ENCODE measurements at regions not wholly inside any gene's neighbourhood (a gene's known extent, or its start where the extent isn't known, plus 50 kb on each side); places are given as distances from the start of the nearest gene placed in this dataset.
"Not testable (repeated sequence)": the region's sequence is repeated elsewhere in the genome, so short reads cannot be mapped to it uniquely, and the experiment has no call there.

- Histone ChIP-seq H3K4me3 (ENCODE audit: low read length) (no peak overlapping the region), H3K27ac (ENCODE audit: low read length) (no peak overlapping the region), H3K4me1 (ENCODE audit: control insufficient read depth, insufficient read depth, low read length) (no peaks in the 10 kb centered on the region), H3K9me3 (ENCODE audit: control insufficient read depth, insufficient read depth, low read length) (no peaks in the 10 kb centered on the region), H3K36me3 (ENCODE audit: control insufficient read depth, insufficient read depth, low read length) (no peaks in the 10 kb centered on the region), H3K27me3 (ENCODE audit: control insufficient read depth, insufficient read depth, low read length) (no peaks in the 10 kb centered on the region)
- no CpG with 5 or more reads among the region's 1 CpG for WGBS (ENCODE audit: insufficient coverage, insufficient read length)
- no peak for DNase-seq (ENCODE audit: low read depth, low spot score)
These were observed 674.2 kb upstream of the MANEA start for GRCh38 chr6:94902974-94903628.

- WGBS (ENCODE audit: insufficient coverage, insufficient read length) = no CpG with 5 or more reads among the region's 2 CpGs
- no peaks in the 10 kb centered on the region for H3K27me3 ChIP-seq (ENCODE audit: control insufficient read depth, insufficient read depth, low read length)
- H3K4me1 ChIP-seq (ENCODE audit: control insufficient read depth, insufficient read depth, low read length) = no peaks in the 10 kb centered on the region
- no peak for DNase-seq (ENCODE audit: low read depth, low spot score)
- H3K4me3 ChIP-seq (ENCODE audit: low read length) = no peak overlapping the region
- no peak overlapping the region for H3K27ac ChIP-seq (ENCODE audit: low read length)
- no peaks in the 10 kb centered on the region for H3K9me3 ChIP-seq (ENCODE audit: control insufficient read depth, insufficient read depth, low read length)
- H3K36me3 ChIP-seq (ENCODE audit: control insufficient read depth, insufficient read depth, low read length) = no peaks in the 10 kb centered on the region
These were observed 678.1 kb upstream of the MANEA start for GRCh38 chr6:94899191-94899590.

- Histone ChIP-seq H3K4me1 (ENCODE audit: control insufficient read depth, insufficient read depth, low read length) (no peaks in the 10 kb centered on the region), H3K4me3 (ENCODE audit: low read length) (no peak overlapping the region), H3K36me3 (ENCODE audit: control insufficient read depth, insufficient read depth, low read length) (no peaks in the 10 kb centered on the region), H3K27me3 (ENCODE audit: control insufficient read depth, insufficient read depth, low read length) (no peaks in the 10 kb centered on the region), H3K27ac (ENCODE audit: low read length) (no peak overlapping the region), H3K9me3 (ENCODE audit: control insufficient read depth, insufficient read depth, low read length) (no peaks in the 10 kb centered on the region)
- WGBS (ENCODE audit: insufficient coverage, insufficient read length) = no CpG with 5 or more reads among the region's 3 CpGs
- no peak for DNase-seq (ENCODE audit: low read depth, low spot score)
These were observed 683.0 kb upstream of the MANEA start for GRCh38 chr6:94894300-94894699.

GRCh38 chr6:94893327-94893726, 684.0 kb upstream of the MANEA start:
- no peaks in the 10 kb centered on the region for H3K4me1 ChIP-seq (ENCODE audit: control insufficient read depth, insufficient read depth, low read length)
- no peak for DNase-seq (ENCODE audit: low read depth, low spot score)
- no CpG with 5 or more reads among the region's 2 CpGs for WGBS (ENCODE audit: insufficient coverage, insufficient read length)

GRCh38 chr6:94873819-94874218, 703.5 kb upstream of the MANEA start:
- not testable (repeated sequence) for H3K4me1 ChIP-seq (ENCODE audit: control insufficient read depth, insufficient read depth, low read length); H3K9me3 ChIP-seq (ENCODE audit: control insufficient read depth, insufficient read depth, low read length); H3K36me3 ChIP-seq (ENCODE audit: control insufficient read depth, insufficient read depth, low read length); H3K27me3 ChIP-seq (ENCODE audit: control insufficient read depth, insufficient read depth, low read length); H3K4me3 ChIP-seq (ENCODE audit: low read length); H3K27ac ChIP-seq (ENCODE audit: low read length); DNase-seq (ENCODE audit: low read depth, low spot score)
- no CpG with 5 or more reads among the region's 5 CpGs for WGBS (ENCODE audit: insufficient coverage, insufficient read length)

More at GRCh38 chr6:94893327-94893726, 684.0 kb upstream of the MANEA start:
- Histone ChIP-seq H3K27me3 (ENCODE audit: control insufficient read depth, insufficient read depth, low read length) (no peaks in the 10 kb centered on the region), H3K4me3 (ENCODE audit: low read length) (no peak overlapping the region), H3K36me3 (ENCODE audit: control insufficient read depth, insufficient read depth, low read length) (no peaks in the 10 kb centered on the region), H3K9me3 (ENCODE audit: control insufficient read depth, insufficient read depth, low read length) (no peaks in the 10 kb centered on the region), H3K27ac (ENCODE audit: low read length) (no peak overlapping the region)

GRCh38 chr6:94862112-94862511, 715.2 kb upstream of the MANEA start:
- no CpG with 5 or more reads among the region's 1 CpG for WGBS (ENCODE audit: insufficient coverage, insufficient read length)

GRCh38 chr6:94859924-94860323, 717.4 kb upstream of the MANEA start:
- Histone ChIP-seq H3K36me3 (ENCODE audit: control insufficient read depth, insufficient read depth, low read length) (no peaks in the 10 kb centered on the region), H3K4me3 (ENCODE audit: low read length) (no peak overlapping the region), H3K27me3 (ENCODE audit: control insufficient read depth, insufficient read depth, low read length) (no peaks in the 10 kb centered on the region), H3K27ac (ENCODE audit: low read length) (no peak overlapping the region), H3K9me3 (ENCODE audit: control insufficient read depth, insufficient read depth, low read length) (no peaks in the 10 kb centered on the region), H3K4me1 (ENCODE audit: control insufficient read depth, insufficient read depth, low read length) (no peaks in the 10 kb centered on the region; the same call in 1 of the 2 replicates)
- WGBS (ENCODE audit: insufficient coverage, insufficient read length) = no CpG with 5 or more reads among the region's 4 CpGs
- DNase-seq (ENCODE audit: low read depth, low spot score) = no peak

More at GRCh38 chr6:94862112-94862511, 715.2 kb upstream of the MANEA start:
- no peak overlapping the region for H3K4me3 ChIP-seq (ENCODE audit: low read length)
- no peaks in the 10 kb centered on the region for H3K9me3 ChIP-seq (ENCODE audit: control insufficient read depth, insufficient read depth, low read length)
- no peaks in the 10 kb centered on the region for H3K36me3 ChIP-seq (ENCODE audit: control insufficient read depth, insufficient read depth, low read length)
- H3K27me3 ChIP-seq (ENCODE audit: control insufficient read depth, insufficient read depth, low read length) = no peaks in the 10 kb centered on the region
- no peak overlapping the region for H3K27ac ChIP-seq (ENCODE audit: low read length)
- no peak for DNase-seq (ENCODE audit: low read depth, low spot score)
- no peaks in the 10 kb centered on the region; the same call in 1 of the 2 replicates for H3K4me1 ChIP-seq (ENCODE audit: control insufficient read depth, insufficient read depth, low read length)

- not testable (repeated sequence) for H3K4me3 ChIP-seq (ENCODE audit: low read length); H3K27ac ChIP-seq (ENCODE audit: low read length); H3K9me3 ChIP-seq (ENCODE audit: control insufficient read depth, insufficient read depth, low read length); H3K36me3 ChIP-seq (ENCODE audit: control insufficient read depth, insufficient read depth, low read length); H3K4me1 ChIP-seq (ENCODE audit: control insufficient read depth, insufficient read depth, low read length); DNase-seq (ENCODE audit: low read depth, low spot score); H3K27me3 ChIP-seq (ENCODE audit: control insufficient read depth, insufficient read depth, low read length)
- no CpG with 5 or more reads among the region's 3 CpGs for WGBS (ENCODE audit: insufficient coverage, insufficient read length)
These were observed 720.3 kb upstream of the MANEA start for GRCh38 chr6:94856999-94857398.

- H3K27me3 ChIP-seq (ENCODE audit: control insufficient read depth, insufficient read depth, low read length); H3K4me1 ChIP-seq (ENCODE audit: control insufficient read depth, insufficient read depth, low read length); H3K9me3 ChIP-seq (ENCODE audit: control insufficient read depth, insufficient read depth, low read length); H3K27ac ChIP-seq (ENCODE audit: low read length); H3K36me3 ChIP-seq (ENCODE audit: control insufficient read depth, insufficient read depth, low read length); DNase-seq (ENCODE audit: low read depth, low spot score); H3K4me3 ChIP-seq (ENCODE audit: low read length): not testable (repeated sequence)
- WGBS (ENCODE audit: insufficient coverage, insufficient read length) = no CpG with 5 or more reads among the region's 8 CpGs
These were observed 726.0 kb upstream of the MANEA start for GRCh38 chr6:94851329-94851728.

- Histone ChIP-seq H3K36me3 (ENCODE audit: control insufficient read depth, insufficient read depth, low read length) (no peaks in the 10 kb centered on the region), H3K4me3 (ENCODE audit: low read length) (no peak overlapping the region), H3K9me3 (ENCODE audit: control insufficient read depth, insufficient read depth, low read length) (no peaks in the 10 kb centered on the region), H3K27me3 (ENCODE audit: control insufficient read depth, insufficient read depth, low read length) (no peaks in the 10 kb centered on the region), H3K27ac (ENCODE audit: low read length) (no peak overlapping the region), H3K4me1 (ENCODE audit: control insufficient read depth, insufficient read depth, low read length) (no peaks in the 10 kb centered on the region)
- no peak for DNase-seq (ENCODE audit: low read depth, low spot score)
- WGBS (ENCODE audit: insufficient coverage, insufficient read length) = no CpG with 5 or more reads among the region's 1 CpG
These were observed 731.6 kb upstream of the MANEA start for GRCh38 chr6:94845742-94846141.

- Histone ChIP-seq H3K4me1 (ENCODE audit: control insufficient read depth, insufficient read depth, low read length) (no peaks in the 10 kb centered on the region), H3K27me3 (ENCODE audit: control insufficient read depth, insufficient read depth, low read length) (no peaks in the 10 kb centered on the region), H3K4me3 (ENCODE audit: low read length) (no peak overlapping the region), H3K27ac (ENCODE audit: low read length) (no peak overlapping the region), H3K9me3 (ENCODE audit: control insufficient read depth, insufficient read depth, low read length) (no peaks in the 10 kb centered on the region), H3K36me3 (ENCODE audit: control insufficient read depth, insufficient read depth, low read length) (no peaks in the 10 kb centered on the region)
- no peak for DNase-seq (ENCODE audit: low read depth, low spot score)
These were observed 742.1 kb upstream of the MANEA start for GRCh38 chr6:94835264-94835663.
